ENCODE measurements at regions not wholly inside any gene's neighbourhood (a gene's known extent, or its start where the extent isn't known, plus 50 kb on each side); places are given as distances from the start of the nearest gene placed in this dataset.
"Not testable (repeated sequence)": the region's sequence is repeated elsewhere in the genome, so short reads cannot be mapped to it uniquely, and the experiment has no call there.

DNA sequence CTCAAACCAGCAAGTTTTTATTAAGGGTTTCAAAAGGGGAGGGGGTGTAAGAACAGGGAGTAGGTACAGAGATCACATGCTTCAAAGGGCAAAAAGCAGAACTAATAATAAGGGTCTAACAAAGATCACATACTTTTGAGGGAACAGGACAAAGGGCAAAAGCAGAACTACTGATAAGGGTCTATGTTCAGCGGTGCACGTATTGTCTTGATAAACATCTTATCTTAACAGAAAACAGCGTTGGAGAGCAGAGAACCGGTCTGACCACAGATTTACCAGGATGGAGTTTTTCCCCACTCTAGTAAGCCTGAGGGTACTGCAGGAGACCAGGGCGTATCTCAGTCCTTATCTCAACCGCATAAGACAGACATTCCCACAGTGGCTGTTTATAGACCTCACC is 52.2 kb upstream of the MORC3 start:
- TF ChIP-seq, protein P1, sequence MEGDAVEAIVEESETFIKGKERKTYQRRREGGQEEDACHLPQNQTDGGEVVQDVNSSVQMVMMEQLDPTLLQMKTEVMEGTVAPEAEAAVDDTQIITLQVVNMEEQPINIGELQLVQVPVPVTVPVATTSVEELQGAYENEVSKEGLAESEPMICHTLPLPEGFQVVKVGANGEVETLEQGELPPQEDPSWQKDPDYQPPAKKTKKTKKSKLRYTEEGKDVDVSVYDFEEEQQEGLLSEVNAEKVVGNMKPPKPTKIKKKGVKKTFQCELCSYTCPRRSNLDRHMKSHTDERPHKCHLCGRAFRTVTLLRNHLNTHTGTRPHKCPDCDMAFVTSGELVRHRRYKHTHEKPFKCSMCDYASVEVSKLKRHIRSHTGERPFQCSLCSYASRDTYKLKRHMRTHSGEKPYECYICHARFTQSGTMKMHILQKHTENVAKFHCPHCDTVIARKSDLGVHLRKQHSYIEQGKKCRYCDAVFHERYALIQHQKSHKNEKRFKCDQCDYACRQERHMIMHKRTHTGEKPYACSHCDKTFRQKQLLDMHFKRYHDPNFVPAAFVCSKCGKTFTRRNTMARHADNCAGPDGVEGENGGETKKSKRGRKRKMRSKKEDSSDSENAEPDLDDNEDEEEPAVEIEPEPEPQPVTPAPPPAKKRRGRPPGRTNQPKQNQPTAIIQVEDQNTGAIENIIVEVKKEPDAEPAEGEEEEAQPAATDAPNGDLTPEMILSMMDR (conservative IDR thresholded peaks at IDR 0.05 in 1 of 2, IDR thresholded peaks at IDR 0.05 in 1 of 2; ENCODE audit: low read depth in 1 of 2, low read length in 2 of 2), result not testable (repeated sequence)
- TF ChIP-seq EZH2 (IDR thresholded peaks at IDR 0.05; ENCODE audit: low read length, missing control alignments), result not testable (repeated sequence)
